ENCODE measurements at regions not wholly inside any gene's neighbourhood (a gene's known extent, or its start where the extent isn't known, plus 50 kb on each side); places are given as distances from the start of the nearest gene placed in this dataset.

DNA sequence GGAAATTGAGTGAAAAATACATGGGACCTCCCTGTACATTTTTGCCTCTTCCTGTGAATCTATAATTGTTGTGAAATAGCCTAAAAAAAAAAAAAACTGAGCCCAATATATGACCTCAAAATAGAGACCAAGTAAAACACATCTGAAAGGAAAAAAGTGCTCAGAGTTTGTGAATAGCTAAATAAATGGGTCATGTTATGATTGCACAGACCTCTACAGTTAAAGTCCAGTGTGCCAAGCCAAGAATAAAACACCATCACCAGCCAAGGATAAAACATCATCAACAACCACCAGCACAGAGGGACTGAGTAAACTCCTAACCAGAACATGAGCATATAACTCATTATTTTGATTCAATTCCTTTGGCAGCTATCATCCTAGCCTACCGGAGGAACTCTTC is 115.6 kb upstream of the AGTR1 start:
- DNase-seq (no peak), ATAC-seq (no peak)
- peaks cover 3% of the 10 kb centered on the region for H3K9me3 Mint-ChIP-seq (ENCODE audit: insufficient read depth)
- CTCF ChIA-PET: no interaction called here
- no peak overlapping the region for H3K27ac Mint-ChIP-seq
- H3K27me3 Mint-ChIP-seq (ENCODE audit: low read depth): no peaks in the 10 kb centered on the region
- no peaks in the 10 kb centered on the region for H3K4me1 Mint-ChIP-seq (ENCODE audit: low read depth)
- POLR2A ChIA-PET: no interaction called here
- no peaks in the 10 kb centered on the region for H3K36me3 Mint-ChIP-seq (ENCODE audit: low read depth)
- no peak overlapping the region for H3K4me3 Mint-ChIP-seq

DNA sequence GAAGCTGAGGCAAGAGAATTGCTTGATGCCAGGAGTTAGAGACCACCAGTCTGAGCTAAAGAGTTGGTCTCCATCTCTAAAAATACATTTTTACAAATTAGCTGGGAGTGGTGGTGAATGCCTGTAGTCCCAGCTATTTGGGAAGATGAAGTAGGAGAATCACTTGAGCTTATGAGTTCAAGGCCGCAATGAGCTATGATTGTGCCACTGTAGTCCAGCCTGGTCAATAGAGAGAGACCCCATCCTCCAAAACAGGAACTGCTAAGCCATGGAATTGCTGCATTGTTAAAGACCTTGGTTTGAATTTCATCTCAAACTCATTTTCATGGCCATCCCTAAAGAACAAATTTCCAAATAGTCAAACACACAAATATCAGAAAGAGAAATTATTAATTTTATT is 113.9 kb upstream of the AGTR1 start:
- no peaks in the 10 kb centered on the region for H3K4me1 Mint-ChIP-seq (ENCODE audit: low read depth)
- CTCF ChIA-PET: no interaction called here
- no peaks in the 10 kb centered on the region for H3K27me3 Mint-ChIP-seq (ENCODE audit: low read depth)
- DNase-seq (no peak), ATAC-seq (no peak)
- H3K36me3 Mint-ChIP-seq (ENCODE audit: low read depth): no peaks in the 10 kb centered on the region
- peaks cover 1% of the 10 kb centered on the region for H3K9me3 Mint-ChIP-seq (ENCODE audit: insufficient read depth)
- POLR2A ChIA-PET: no interaction called here
- H3K27ac Mint-ChIP-seq: no peak overlapping the region
- H3K4me3 Mint-ChIP-seq: no peak overlapping the region

DNA sequence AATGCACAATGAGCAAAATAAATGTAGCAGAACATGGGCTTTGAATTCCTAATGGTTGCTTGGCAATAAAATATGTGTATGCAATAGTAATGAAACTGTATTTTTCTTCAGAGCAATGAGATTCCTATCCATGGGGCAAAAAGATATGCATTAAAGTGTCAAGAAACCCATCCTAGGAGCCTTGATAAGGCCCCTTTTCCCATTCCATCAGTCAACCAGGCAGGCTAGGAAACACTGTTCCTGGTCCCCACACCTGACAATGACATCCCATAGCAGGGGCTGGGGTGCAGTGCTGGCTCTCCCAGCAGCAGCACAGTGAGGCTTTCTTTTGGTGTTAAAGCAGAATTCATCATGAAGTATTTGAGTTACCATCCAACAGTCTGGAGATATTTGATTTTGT is 113.3 kb upstream of the AGTR1 start:
- no peak for DNase-seq
- H3K27me3 Mint-ChIP-seq (ENCODE audit: low read depth): no peaks in the 10 kb centered on the region
- no peak for ATAC-seq
- ChIA-PET POLR2A (no interaction called here), CTCF (no interaction called here)
- no peaks in the 10 kb centered on the region for H3K4me1 Mint-ChIP-seq (ENCODE audit: low read depth)
- no peaks in the 10 kb centered on the region for H3K36me3 Mint-ChIP-seq (ENCODE audit: low read depth)
- no peak overlapping the region for H3K27ac Mint-ChIP-seq
- no peak overlapping the region for H3K4me3 Mint-ChIP-seq
- no peaks in the 10 kb centered on the region for H3K9me3 Mint-ChIP-seq (ENCODE audit: insufficient read depth)

DNA sequence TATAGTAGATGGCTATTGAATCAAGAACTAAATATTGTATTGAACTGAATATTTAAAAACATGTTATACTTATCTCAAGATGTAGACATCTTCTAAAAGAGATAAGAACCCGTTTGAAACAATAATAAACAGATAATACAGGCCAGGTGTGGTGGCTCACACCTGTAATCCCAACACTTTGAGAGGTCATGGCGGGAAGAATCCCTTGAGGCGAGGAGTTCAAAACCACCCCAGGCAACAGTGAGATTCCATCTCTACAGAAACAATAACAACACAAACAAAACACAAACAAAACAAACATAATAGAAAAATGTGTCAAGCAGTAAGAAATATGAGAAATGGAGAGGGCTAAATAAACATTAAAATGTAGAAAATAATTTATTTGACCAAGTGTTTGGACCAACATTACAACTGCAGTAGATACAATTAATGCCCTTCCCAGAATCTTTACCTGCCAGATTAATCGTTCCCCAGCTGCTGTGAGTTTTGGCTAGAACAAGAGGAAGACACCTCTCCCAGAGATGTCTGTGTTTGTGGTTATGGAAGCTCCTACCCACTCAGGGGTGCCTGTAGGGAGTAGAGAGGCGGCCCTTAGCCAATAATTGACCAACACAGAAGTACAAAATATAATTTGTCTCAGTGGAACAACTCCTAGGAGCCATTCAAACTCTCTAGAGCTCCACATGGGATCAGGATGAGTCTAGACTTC is 111.9 kb upstream of the AGTR1 start:
- Mint-ChIP-seq H3K4me3 (no peak overlapping the region), H3K27ac (no peak overlapping the region), H3K9me3 (ENCODE audit: insufficient read depth) (no peaks in the 10 kb centered on the region), H3K27me3 (ENCODE audit: low read depth) (no peaks in the 10 kb centered on the region), H3K36me3 (ENCODE audit: low read depth) (no peaks in the 10 kb centered on the region), H3K4me1 (ENCODE audit: low read depth) (no peaks in the 10 kb centered on the region)
- CTCF ChIA-PET: no interaction called here
- POLR2A ChIA-PET: no interaction called here
- DNase-seq (no peak), ATAC-seq (no peak)

DNA sequence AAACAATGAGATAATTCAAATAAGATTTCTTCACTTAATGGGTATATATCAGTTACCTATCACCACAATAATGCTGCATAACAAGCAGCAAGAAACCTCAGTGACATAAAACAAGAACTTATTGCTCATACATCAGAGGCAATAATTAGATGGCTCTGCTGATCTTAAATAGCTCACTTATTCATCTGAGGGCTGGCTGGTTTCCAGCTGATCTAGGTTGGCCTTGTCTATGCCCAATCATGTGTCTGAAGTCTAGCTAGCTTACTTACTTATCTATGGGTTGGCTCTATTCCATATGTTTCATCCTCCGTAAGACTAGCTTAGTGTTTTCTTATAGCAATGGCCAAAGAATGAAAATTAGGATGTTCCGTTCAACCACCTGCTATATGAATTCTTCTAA is 109.4 kb upstream of the AGTR1 start:
- Mint-ChIP-seq H3K4me1 (ENCODE audit: low read depth) (no peaks in the 10 kb centered on the region), H3K36me3 (ENCODE audit: low read depth) (no peaks in the 10 kb centered on the region), H3K4me3 (no peak overlapping the region), H3K27me3 (ENCODE audit: low read depth) (no peaks in the 10 kb centered on the region), H3K27ac (no peak overlapping the region), H3K9me3 (ENCODE audit: insufficient read depth) (no peaks in the 10 kb centered on the region)
- ChIA-PET CTCF (interaction anchor here (0.8 kb wide), 1 partner anchor 17 kb away, joined by 3 read pairs; no protein-coding TSS in a partner anchor), POLR2A (no interaction called here)
- ATAC-seq (no peak), DNase-seq (no peak)

- ATAC-seq: no peak
- Mint-ChIP-seq H3K27ac (no peak overlapping the region), H3K4me1 (ENCODE audit: low read depth) (no peaks in the 10 kb centered on the region), H3K36me3 (ENCODE audit: low read depth) (no peaks in the 10 kb centered on the region), H3K27me3 (ENCODE audit: low read depth) (no peaks in the 10 kb centered on the region), H3K4me3 (no peak overlapping the region), H3K9me3 (ENCODE audit: insufficient read depth) (no peaks in the 10 kb centered on the region)
- ChIA-PET POLR2A (no interaction called here), CTCF (no interaction called here)
- no peak for DNase-seq
These were observed 106.2 kb upstream of the AGTR1 start for GRCh38 chr3:148591525-148591924.

- H3K9me3 Mint-ChIP-seq (ENCODE audit: insufficient read depth): no peaks in the 10 kb centered on the region
- POLR2A ChIA-PET: no interaction called here
- CTCF ChIA-PET: no interaction called here
- no peaks in the 10 kb centered on the region for H3K27me3 Mint-ChIP-seq (ENCODE audit: low read depth)
- ATAC-seq (no peak), DNase-seq (no peak)
- no peaks in the 10 kb centered on the region for H3K36me3 Mint-ChIP-seq (ENCODE audit: low read depth)
- no peak overlapping the region for H3K4me3 Mint-ChIP-seq
- H3K4me1 Mint-ChIP-seq (ENCODE audit: low read depth): no peaks in the 10 kb centered on the region
- no peak overlapping the region for H3K27ac Mint-ChIP-seq
These were observed 99.1 kb upstream of the AGTR1 start for GRCh38 chr3:148598619-148599018.

GRCh38 chr3:148599481-148599880 is 98.2 kb upstream of the AGTR1 start:
- no peaks in the 10 kb centered on the region for H3K9me3 Mint-ChIP-seq (ENCODE audit: insufficient read depth)
- H3K27ac Mint-ChIP-seq: no peak overlapping the region
- H3K36me3 Mint-ChIP-seq (ENCODE audit: low read depth): no peaks in the 10 kb centered on the region
- H3K4me3 Mint-ChIP-seq: no peak overlapping the region
- ATAC-seq (no peak), DNase-seq (no peak)
- ChIA-PET CTCF (no interaction called here), POLR2A (no interaction called here)
- H3K4me1 Mint-ChIP-seq (ENCODE audit: low read depth): no peaks in the 10 kb centered on the region
- H3K27me3 Mint-ChIP-seq (ENCODE audit: low read depth): no peaks in the 10 kb centered on the region

DNA sequence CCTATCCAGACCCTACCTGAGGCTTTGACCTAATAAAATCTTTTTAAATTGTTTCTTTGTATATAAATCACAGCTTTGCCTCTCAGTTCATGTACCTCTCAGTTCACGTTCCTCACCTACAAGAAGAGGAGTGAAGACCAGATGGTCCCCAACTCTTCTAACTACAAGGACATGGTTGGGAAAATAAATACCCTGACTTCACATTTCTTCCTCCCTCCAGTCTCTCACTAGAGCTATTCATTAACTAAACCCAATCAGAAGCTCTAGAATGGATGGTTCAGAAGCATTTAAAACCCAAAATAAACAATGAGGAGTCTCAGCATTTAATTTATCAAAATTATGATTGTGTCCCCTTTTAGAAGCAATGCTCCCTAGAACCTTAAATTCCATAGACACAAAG is 97.3 kb upstream of the AGTR1 start:
- ATAC-seq: no peak
- Mint-ChIP-seq H3K4me3 (no peak overlapping the region), H3K27ac (no peak overlapping the region), H3K4me1 (ENCODE audit: low read depth) (no peaks in the 10 kb centered on the region), H3K9me3 (ENCODE audit: insufficient read depth) (no peaks in the 10 kb centered on the region), H3K36me3 (ENCODE audit: low read depth) (no peaks in the 10 kb centered on the region), H3K27me3 (ENCODE audit: low read depth) (no peaks in the 10 kb centered on the region)
- DNase-seq: no peak
- POLR2A ChIA-PET: no interaction called here
- CTCF ChIA-PET: no interaction called here

DNA sequence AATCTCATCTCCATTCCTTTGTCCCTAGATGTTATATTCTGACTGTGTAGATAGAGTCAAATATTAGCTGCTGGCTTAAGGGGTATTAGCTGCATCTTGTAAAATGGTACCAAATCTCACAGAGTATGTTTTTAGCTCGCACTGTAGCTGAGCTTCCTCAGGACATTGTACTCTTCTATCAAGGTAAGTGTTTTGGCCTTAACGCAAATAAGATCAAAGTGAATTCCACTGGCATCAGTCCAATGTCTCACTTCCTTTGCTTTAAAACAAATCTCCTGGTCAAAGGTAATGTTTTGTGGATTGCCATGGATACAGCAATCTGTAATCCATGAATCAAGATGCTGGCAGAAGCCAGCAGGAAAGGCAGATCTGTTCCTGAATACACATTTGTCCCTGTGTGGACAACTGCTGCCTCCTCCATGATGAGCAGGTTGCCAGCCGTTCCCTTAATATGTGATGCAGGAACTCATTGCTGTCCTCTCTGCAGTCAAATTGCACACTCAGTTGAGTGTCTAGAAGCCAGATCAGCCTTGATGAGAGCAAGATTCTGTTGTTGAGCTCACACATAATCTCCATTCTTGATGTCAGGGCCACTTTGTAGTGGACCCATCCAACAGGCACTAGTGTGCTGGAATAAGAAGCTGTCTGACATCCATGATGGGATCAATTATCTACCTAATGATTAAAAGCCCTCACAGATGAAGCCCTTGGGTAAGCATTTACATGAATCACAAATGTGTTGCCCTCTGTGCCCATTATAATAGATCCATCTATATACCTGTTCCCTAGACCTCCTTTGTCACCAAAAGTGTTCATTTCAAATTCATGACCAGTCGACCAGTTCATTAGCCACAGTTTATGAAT is 96.6 kb upstream of the AGTR1 start:
- Mint-ChIP-seq H3K27me3 (ENCODE audit: low read depth) (no peaks in the 10 kb centered on the region), H3K36me3 (ENCODE audit: low read depth) (no peaks in the 10 kb centered on the region), H3K4me1 (ENCODE audit: low read depth) (no peaks in the 10 kb centered on the region), H3K27ac (no peak overlapping the region), H3K4me3 (no peak overlapping the region), H3K9me3 (ENCODE audit: insufficient read depth) (no peaks in the 10 kb centered on the region)
- ChIA-PET POLR2A (no interaction called here), CTCF (no interaction called here)
- DNase-seq (no peak), ATAC-seq (no peak)

DNA sequence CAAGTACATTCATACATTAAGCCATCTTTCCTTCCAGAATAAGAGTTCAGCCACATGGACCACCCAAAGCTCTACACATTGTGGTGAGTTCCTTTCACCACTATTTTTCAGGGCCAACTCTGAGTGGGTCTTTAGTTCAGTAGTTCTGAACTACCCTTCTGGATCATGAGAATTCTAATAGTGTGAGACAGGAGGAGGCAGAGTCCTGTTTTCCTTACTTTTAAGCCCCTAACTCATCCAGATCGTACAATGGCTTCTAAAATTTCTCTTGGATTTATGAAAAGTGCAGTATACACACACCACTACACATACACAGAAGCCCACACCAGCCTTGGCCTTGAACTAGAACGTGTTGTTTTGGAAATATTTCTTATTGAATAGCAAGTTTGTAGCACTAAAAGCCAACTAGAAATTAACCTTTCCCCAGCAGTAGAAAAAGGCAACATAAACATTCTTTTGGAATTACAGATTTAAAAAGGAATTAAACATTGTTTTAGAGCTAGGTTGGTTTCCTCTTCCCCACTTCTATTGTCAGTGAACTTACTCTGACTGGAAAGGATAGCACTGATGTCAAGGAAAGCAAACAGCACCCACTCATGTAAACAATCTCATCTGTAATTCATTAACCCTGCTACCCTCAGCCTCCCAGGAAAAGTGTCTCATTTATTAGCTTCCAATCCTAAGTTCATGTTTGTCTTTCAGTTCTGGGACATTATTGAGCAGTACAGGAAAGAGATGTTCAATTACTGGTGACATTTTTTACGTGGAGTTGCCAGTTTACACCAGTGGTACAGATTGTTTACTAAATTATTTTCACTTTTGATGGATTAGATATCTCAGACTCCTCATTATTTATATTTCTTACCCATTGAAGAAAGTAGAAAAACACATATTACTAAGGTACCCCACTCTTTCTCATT is 95.7 kb upstream of the AGTR1 start:
- no peaks in the 10 kb centered on the region for H3K4me1 Mint-ChIP-seq (ENCODE audit: low read depth)
- POLR2A ChIA-PET: no interaction called here
- H3K4me3 Mint-ChIP-seq: no peak overlapping the region
- DNase-seq (no peak), ATAC-seq (no peak)
- H3K27ac Mint-ChIP-seq: no peak overlapping the region
- H3K9me3 Mint-ChIP-seq (ENCODE audit: insufficient read depth): no peaks in the 10 kb centered on the region
- CTCF ChIA-PET: no interaction called here
- no peaks in the 10 kb centered on the region for H3K36me3 Mint-ChIP-seq (ENCODE audit: low read depth)
- H3K27me3 Mint-ChIP-seq (ENCODE audit: low read depth): no peaks in the 10 kb centered on the region

Measured in activated CD8-positive, alpha-beta T cell treated with anti-CD3 and anti-CD28 coated beads, Interleukin-2, amount 10 ng/mL, durations not matched to agents 7 days and 5 days (primary cell).